Activated T-helper 17 cell treated with anti-CD3 and anti-CD28 coated beads, Interleukin-2, amount 50 U/mL, for 72 hours (primary cell): ENCODE measurements at regions not wholly inside any gene's neighbourhood (a gene's known extent, or its start where the extent isn't known, plus 50 kb on each side); places are given as distances from the start of the nearest gene placed in this dataset.

Experiments
- ATAC-seq: fragments of 150-1000 bp; cut with Tn5 transposase; replicated peaks from 2 replicates; pipeline ENCODE4 v1.10.0; 2021; ENCODE audit warnings: mild to moderate bottlenecking, moderate library complexity
- H3K27ac Mint-ChIP-seq: one replicate; pipeline ENCODE4 v1.8.0; 2022; ENCODE audit warnings: mixed read lengths
- H3K27me3 Mint-ChIP-seq: one replicate; pipeline ENCODE4 v1.8.0; 2022; ENCODE audit warnings: mixed read lengths
- H3K36me3 Mint-ChIP-seq: one replicate; pipeline ENCODE4 v1.8.0; 2022; ENCODE audit warnings: low read depth, mild to moderate bottlenecking, mixed read lengths
- H3K4me1 Mint-ChIP-seq: one replicate; pipeline ENCODE4 v1.8.0; 2022; ENCODE audit warnings: mixed read lengths
- H3K4me3 Mint-ChIP-seq: one replicate; pipeline ENCODE4 v1.8.0; 2022; ENCODE audit warnings: mild to moderate bottlenecking, mixed read lengths
- H3K9me3 Mint-ChIP-seq: one replicate; pipeline ENCODE4 v1.8.0; 2022; ENCODE audit warnings: mixed read lengths

GRCh38 chr3:94241986-94242385 lies 179.1 kb downstream of the NSUN3 start:
- H3K27ac Mint-ChIP-seq: no peak overlapping the region

DNA sequence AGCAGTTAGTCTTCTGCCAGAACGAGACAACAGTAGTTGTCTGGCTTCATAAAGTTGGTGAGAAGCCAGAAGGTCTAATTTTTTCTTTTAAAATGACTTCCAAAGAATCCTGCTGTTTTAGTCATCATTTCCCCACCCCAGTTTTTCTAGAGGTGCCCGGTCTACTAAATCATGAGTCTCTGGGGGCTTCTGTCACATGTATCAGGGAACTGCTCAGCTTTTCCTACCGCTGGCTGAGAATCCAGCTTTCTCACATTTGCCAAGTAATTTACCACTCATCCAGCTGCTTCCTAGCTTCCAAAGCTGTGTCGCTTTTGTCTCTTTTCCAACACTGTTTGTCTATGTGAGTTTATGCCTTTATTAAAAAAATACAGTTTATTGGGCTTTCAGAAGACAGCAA lies 183.3 kb downstream of the NSUN3 start:
- Mint-ChIP-seq H3K27ac (no peak overlapping the region), H3K4me3 (no peak overlapping the region), H3K36me3 (no peaks in the 10 kb centered on the region), H3K4me1 (no peaks in the 10 kb centered on the region), H3K27me3 (peaks cover 30% of the 10 kb centered on the region), H3K9me3 (no peaks in the 10 kb centered on the region)
- no peak for ATAC-seq

More at GRCh38 chr3:94241986-94242385, 179.1 kb downstream of the NSUN3 start:
- Mint-ChIP-seq H3K36me3 (no peaks in the 10 kb centered on the region), H3K27me3 (peaks cover 15% of the 10 kb centered on the region), H3K9me3 (no peaks in the 10 kb centered on the region), H3K4me1 (no peaks in the 10 kb centered on the region), H3K4me3 (no peak overlapping the region)
- no peak for ATAC-seq

DNA sequence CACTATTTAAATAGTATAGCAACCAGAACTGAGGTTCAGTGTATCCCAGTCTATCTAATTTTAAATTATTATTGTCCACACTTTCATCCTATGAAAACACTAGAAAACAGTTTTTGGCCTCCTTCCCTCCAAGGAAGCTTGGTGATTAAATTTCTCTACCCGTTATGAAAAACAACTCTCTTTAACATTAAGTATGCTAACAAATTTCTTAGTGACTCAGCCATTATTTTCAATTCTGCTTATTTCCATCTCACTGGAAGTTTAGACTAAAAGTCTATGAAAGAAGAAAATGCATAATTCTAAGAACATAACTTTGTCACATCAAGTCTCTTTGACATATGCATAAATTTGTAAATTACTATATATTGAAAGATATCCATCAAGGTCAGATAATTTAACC lies 185.2 kb downstream of the NSUN3 start:
- Mint-ChIP-seq H3K27me3 (peaks cover 32% of the 10 kb centered on the region), H3K9me3 (no peaks in the 10 kb centered on the region), H3K4me1 (no peaks in the 10 kb centered on the region), H3K4me3 (no peak overlapping the region), H3K36me3 (no peaks in the 10 kb centered on the region), H3K27ac (no peak overlapping the region)
- no peak for ATAC-seq

DNA sequence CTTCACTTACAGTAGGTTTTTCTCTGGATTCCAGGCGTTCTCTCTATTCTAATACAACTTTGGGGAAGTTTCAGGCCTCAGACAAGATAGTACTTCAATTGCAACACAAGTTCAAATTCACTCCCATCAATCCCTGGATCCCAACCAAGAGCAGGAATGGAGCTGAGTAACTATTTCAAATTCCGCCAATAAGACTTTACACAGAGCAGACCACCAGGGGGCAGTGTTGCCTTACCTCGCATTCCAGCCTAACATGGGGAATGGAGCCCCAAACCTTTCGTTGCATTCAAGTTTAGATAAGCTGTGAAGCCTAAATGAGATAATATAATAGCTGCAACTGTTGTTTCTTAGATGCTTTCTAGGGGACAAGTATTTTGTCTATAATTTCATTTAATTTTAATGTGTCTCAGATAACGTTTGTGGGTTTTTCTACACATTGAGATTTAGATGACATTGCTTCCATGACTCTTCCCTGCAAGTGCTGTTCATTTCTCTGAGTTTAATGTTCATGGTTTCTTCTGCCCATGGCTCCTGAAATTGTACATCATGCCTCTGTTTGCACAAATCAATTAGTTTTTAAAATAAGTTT lies 186.7 kb downstream of the NSUN3 start:
- H3K9me3 Mint-ChIP-seq: no peaks in the 10 kb centered on the region
- H3K4me3 Mint-ChIP-seq: no peak overlapping the region
- H3K27ac Mint-ChIP-seq: no peak overlapping the region
- H3K4me1 Mint-ChIP-seq: no peaks in the 10 kb centered on the region
- H3K27me3 Mint-ChIP-seq: peaks cover 28% of the 10 kb centered on the region
- H3K36me3 Mint-ChIP-seq: no peaks in the 10 kb centered on the region
- ATAC-seq: no peak

- Mint-ChIP-seq H3K36me3 (no peaks in the 10 kb centered on the region), H3K27ac (no peak overlapping the region)
Observed at GRCh38 chr3:94251566-94251965, 188.7 kb downstream of the NSUN3 start.

DNA sequence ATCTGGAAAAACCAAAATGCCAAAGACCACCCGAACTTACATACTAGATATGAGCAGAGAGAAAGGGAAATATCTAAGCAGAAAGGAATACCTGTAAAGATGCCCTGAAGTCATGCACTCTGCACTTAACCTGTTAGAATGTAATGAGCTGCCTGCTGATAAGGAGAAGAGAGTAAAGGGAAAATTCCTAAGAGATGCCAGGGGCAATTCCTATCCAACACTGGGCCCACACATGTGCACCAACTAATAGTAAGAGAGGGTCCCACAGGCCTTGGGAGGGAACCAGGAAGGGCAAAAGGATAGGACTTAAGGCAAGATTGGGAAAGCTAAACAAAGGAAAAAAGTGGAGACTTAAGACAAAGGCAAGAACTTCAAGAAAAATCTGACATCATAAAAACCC lies 189.5 kb downstream of the NSUN3 start:
- H3K27ac Mint-ChIP-seq: no peak overlapping the region
- H3K36me3 Mint-ChIP-seq: no peaks in the 10 kb centered on the region
- no peaks in the 10 kb centered on the region for H3K4me1 Mint-ChIP-seq
- ATAC-seq: no peak
- no peak overlapping the region for H3K4me3 Mint-ChIP-seq
- H3K9me3 Mint-ChIP-seq: no peaks in the 10 kb centered on the region
- H3K27me3 Mint-ChIP-seq: peaks cover 20% of the 10 kb centered on the region

More at GRCh38 chr3:94251566-94251965, 188.7 kb downstream of the NSUN3 start:
- H3K4me3 Mint-ChIP-seq: no peak overlapping the region
- no peaks in the 10 kb centered on the region for H3K9me3 Mint-ChIP-seq
- no peak for ATAC-seq
- H3K27me3 Mint-ChIP-seq: peaks cover 28% of the 10 kb centered on the region
- H3K4me1 Mint-ChIP-seq: no peaks in the 10 kb centered on the region

DNA sequence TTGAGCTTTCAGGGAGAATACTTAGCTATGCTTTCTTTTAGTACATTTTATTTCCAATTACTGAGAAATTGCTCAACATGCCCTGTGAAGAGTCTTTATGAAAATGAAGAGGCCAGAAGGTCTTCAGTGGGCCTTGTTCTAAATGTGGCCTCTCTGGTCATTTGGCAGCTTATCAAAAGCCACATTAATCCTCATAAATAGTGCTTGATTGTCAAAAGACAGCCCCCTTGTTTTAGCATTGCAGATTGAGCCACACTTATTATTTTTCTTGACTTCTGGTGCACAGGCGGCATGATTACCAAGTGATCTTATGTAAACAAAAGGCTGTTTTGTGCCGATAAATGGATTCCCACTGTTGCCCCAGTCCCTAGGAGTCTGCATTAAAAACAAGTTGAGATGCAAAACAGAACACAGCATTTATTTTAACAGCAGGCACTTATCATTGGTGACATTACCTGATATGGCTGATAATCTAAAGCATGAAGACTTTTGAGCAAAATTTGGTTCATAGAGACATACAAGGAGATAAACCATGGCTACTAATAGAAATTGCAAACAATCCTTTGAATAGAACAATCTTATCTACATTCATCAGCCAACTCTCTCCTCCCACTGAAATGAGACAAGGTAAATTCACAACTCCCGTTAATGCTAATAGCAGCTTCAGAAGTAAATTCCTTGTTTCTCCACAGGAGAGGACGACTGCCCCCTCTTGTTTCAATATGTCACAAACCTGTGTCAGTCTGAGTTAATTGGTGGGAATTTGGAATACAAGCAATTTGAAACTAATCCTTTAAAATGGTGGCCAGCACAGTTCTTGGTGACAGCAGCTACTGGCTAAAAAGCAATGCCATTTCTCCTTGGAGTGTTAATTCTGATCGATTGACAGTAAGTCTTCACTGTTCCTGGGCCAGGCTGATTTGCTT lies 194.3 kb downstream of the NSUN3 start:
- Mint-ChIP-seq H3K27me3 (peaks cover 3% of the 10 kb centered on the region), H3K27ac (no peak overlapping the region), H3K36me3 (no peaks in the 10 kb centered on the region), H3K9me3 (no peaks in the 10 kb centered on the region), H3K4me1 (no peaks in the 10 kb centered on the region), H3K4me3 (no peak overlapping the region)
- ATAC-seq: no peak

GRCh38 chr3:94258851-94259250 lies 196.0 kb downstream of the NSUN3 start:
- H3K27me3 Mint-ChIP-seq: no peaks in the 10 kb centered on the region
- H3K4me3 Mint-ChIP-seq: no peak overlapping the region
- no peaks in the 10 kb centered on the region for H3K9me3 Mint-ChIP-seq
- no peak overlapping the region for H3K27ac Mint-ChIP-seq
- no peaks in the 10 kb centered on the region for H3K36me3 Mint-ChIP-seq
- H3K4me1 Mint-ChIP-seq: no peaks in the 10 kb centered on the region
- no peak for ATAC-seq

GRCh38 chr3:94259291-94259690 lies 196.4 kb downstream of the NSUN3 start:
- Mint-ChIP-seq H3K27ac (no peak overlapping the region), H3K9me3 (no peaks in the 10 kb centered on the region), H3K27me3 (no peaks in the 10 kb centered on the region), H3K4me1 (no peaks in the 10 kb centered on the region), H3K4me3 (no peak overlapping the region), H3K36me3 (no peaks in the 10 kb centered on the region)
- ATAC-seq: no peak

DNA sequence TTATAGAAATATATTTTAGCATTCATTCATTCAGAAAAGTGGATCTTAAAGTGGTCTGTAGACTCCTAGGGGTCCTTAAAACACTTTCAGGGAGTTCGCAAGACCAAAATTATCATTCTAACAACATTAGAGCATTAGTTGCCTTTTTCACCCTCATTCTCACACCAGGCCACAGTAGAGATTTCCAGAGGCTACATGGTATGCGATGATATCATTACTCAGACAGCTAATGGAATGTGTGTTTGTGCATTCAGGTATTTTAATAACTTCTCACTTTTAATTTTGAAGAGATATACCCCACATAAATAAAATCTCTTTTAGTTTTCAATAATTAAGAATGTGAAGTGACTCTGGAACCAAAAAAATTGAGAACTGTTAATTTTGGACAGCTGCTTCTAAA lies 206.9 kb downstream of the NSUN3 start:
- H3K9me3 Mint-ChIP-seq: no peaks in the 10 kb centered on the region
- no peak for ATAC-seq
- H3K27ac Mint-ChIP-seq: no peak overlapping the region
- H3K4me1 Mint-ChIP-seq: no peaks in the 10 kb centered on the region
- no peak overlapping the region for H3K4me3 Mint-ChIP-seq
- peaks cover under 1% of the 10 kb centered on the region for H3K27me3 Mint-ChIP-seq
- H3K36me3 Mint-ChIP-seq: no peaks in the 10 kb centered on the region

DNA sequence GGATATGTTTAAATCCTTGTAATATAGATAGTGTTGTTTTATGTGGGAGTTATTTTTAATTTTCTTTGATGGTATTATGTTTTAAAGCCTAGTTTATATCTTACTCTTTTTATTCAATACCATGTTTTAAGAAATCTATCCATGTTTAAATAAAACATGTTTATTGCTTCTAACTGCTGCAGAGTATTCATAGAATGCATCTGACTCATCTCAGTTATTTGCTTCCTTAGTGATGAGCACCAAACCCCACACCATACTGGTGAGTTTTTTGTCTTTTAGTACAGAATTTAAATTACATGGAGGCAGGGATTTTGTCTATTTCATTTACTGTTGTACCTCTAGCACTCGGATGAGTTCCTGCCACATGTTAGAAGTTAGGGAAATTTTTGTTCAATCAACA lies 209.2 kb downstream of the NSUN3 start:
- Mint-ChIP-seq H3K27ac (no peak overlapping the region), H3K4me3 (no peak overlapping the region), H3K9me3 (no peaks in the 10 kb centered on the region), H3K36me3 (no peaks in the 10 kb centered on the region), H3K27me3 (peaks cover 9% of the 10 kb centered on the region), H3K4me1 (no peaks in the 10 kb centered on the region)
- no peak for ATAC-seq

- H3K4me1 Mint-ChIP-seq: no peaks in the 10 kb centered on the region
- no peaks in the 10 kb centered on the region for H3K36me3 Mint-ChIP-seq
- H3K9me3 Mint-ChIP-seq: no peaks in the 10 kb centered on the region
- no peak overlapping the region for H3K4me3 Mint-ChIP-seq
- H3K27ac Mint-ChIP-seq: no peak overlapping the region
- peaks cover 5% of the 10 kb centered on the region for H3K27me3 Mint-ChIP-seq
- no peak for ATAC-seq
Observed at GRCh38 chr3:94280958-94281357, 218.1 kb downstream of the NSUN3 start.

- no peak for ATAC-seq
- H3K9me3 Mint-ChIP-seq: no peaks in the 10 kb centered on the region
- H3K27me3 Mint-ChIP-seq: peaks cover 3% of the 10 kb centered on the region
- H3K4me1 Mint-ChIP-seq: no peaks in the 10 kb centered on the region
- H3K27ac Mint-ChIP-seq: no peak overlapping the region
- H3K4me3 Mint-ChIP-seq: no peak overlapping the region
- H3K36me3 Mint-ChIP-seq: no peaks in the 10 kb centered on the region
Observed at GRCh38 chr3:94285872-94286271, 223.0 kb downstream of the NSUN3 start.

GRCh38 chr3:94291686-94292085 lies 228.8 kb downstream of the NSUN3 start:
- Mint-ChIP-seq H3K9me3 (peaks cover 4% of the 10 kb centered on the region), H3K4me3 (no peak overlapping the region), H3K27me3 (no peaks in the 10 kb centered on the region), H3K27ac (no peak overlapping the region), H3K36me3 (no peaks in the 10 kb centered on the region), H3K4me1 (no peaks in the 10 kb centered on the region)
- no peak for ATAC-seq

GRCh38 chr3:94292151-94292550 lies 229.3 kb downstream of the NSUN3 start:
- ATAC-seq: no peak
- H3K27me3 Mint-ChIP-seq: no peaks in the 10 kb centered on the region
- H3K4me3 Mint-ChIP-seq: no peak overlapping the region
- H3K9me3 Mint-ChIP-seq: peaks cover 4% of the 10 kb centered on the region
- no peaks in the 10 kb centered on the region for H3K36me3 Mint-ChIP-seq
- no peak overlapping the region for H3K27ac Mint-ChIP-seq
- H3K4me1 Mint-ChIP-seq: no peaks in the 10 kb centered on the region
